ENCODE measurements at regions not wholly inside any gene's neighbourhood (a gene's known extent, or its start where the extent isn't known, plus 50 kb on each side); places are given as distances from the start of the nearest gene placed in this dataset.

DNA sequence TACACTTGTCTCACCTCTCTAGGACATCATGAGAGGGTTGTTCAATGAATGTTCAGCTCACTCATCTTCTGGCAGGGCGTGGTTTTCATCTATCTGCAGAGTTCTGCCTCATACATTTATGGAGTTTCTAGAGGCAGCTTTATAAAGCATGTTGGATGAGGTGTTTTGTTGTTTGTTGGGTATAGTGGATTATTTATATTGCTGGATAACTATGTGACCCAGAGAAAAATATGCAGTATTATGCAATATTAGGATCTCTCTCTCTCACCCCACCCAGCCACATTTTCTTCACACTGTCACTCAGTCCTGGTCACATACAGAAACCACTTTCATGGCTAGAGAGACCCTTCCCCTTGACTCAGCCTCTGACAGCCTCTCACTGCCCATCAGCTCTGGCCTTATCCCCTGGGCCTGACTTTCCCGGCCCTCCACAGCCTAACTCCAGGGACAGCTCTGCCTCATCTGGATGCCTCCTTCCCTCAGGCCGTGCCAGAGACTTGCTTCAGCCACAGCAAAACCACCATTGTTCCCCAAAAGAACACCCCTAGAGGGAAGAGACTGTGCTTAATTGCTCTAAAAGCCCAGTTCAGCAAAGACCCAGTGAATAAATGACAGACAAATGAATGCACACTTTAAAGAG is 260.3 kb downstream of the MYCN start:
- TF ChIP-seq ZNF274 (IDR thresholded peaks at IDR 0.05; ENCODE audit: low read depth, low read length) (no peak), SUZ12 (IDR thresholded peaks at IDR 0.05; ENCODE audit: extremely low read depth, insufficient read depth, insufficient read length) (no peak), YY1 (IDR thresholded peaks at IDR 0.05; ENCODE audit: insufficient read depth, insufficient read length) (no peak)
